HG03378 (cell line): ENCODE measurements at regions not wholly inside any gene's neighbourhood (a gene's known extent, or its start where the extent isn't known, plus 50 kb on each side); places are given as distances from the start of the nearest gene placed in this dataset.

Source experiments
- ATAC-seq: cut with Tn5 transposase; IDR thresholded peaks from one replicate; pipeline ENCODE4 v1.9.1; 2021; ENCODE audit warnings: mild to moderate bottlenecking, moderate library complexity; ENCODE audit not compliant: unreplicated experiment

DNA sequence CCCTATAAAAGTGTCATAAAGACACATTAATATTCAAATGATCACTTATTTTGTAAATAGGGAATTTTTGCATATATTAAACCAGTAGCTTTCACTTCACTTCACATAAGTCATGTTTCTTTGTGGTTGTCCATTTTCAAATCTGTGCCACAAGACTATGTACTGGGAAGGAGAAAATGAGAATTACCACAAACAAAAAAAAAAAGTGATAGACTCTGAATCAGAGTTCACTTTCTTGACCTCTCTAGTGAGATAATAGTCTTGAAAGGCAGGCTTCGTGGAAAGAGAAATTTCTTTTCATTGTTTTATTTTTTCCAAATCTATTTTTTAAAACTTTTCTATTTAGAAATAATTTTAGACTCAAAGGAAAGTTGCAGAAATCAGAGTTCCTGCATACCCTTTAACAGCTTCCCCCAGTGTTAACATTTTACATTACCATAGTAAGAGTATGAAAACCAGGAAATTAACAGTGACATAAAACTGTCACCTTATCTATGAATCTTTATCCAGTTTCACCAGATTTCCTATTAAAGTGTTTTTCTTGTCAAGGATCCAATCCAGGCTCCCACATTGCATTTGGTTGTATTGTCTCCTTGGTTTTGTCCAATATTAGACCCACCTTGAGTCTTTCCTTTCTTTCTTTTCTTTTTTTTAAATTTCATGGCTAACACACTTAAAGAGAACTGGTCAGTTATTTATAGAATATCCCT, 215.4 kb upstream of the PGRMC2 start:
- no peak for ATAC-seq

- no peak for ATAC-seq
Measured at GRCh38 chr4:128501239-128501638, 213.6 kb upstream of the PGRMC2 start.

DNA sequence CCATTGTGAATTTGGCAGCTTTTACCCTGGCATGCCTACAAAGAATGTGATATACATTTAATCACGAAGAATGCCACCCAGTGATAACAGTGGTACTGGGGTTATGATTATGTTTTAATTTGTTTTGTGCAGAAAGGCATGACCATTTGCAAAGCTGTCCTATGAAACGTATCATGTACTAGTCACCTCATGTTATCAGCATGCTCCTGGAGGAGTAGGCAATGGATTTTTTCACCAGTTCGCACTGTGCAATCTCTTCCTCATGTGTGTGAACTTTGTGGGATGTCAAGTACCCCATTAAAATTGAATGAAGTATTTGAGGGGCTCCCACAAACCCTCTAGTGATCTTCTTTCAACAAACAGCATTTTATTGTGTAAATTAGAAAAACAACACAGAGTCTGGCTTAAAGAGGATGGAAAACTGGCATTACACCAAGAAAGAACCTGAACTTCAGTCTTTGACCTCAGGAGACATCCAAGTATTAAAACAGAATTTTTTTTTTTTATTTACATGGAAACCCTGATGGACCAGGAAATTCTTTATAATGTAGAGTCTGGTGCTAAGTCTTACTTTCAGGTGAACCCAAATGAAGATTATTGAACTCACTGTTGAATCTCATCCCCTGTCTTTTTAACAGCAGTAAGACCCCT, 200.6 kb upstream of the PGRMC2 start:
- ATAC-seq, result no peak

GRCh38 chr4:128484896-128485295, 197.3 kb upstream of the PGRMC2 start:
- ATAC-seq, result no peak

- ATAC-seq, result no peak
Measured at GRCh38 chr4:128483816-128484215, 196.2 kb upstream of the PGRMC2 start.

GRCh38 chr4:128483041-128483440, 195.4 kb upstream of the PGRMC2 start:
- no peak for ATAC-seq

DNA sequence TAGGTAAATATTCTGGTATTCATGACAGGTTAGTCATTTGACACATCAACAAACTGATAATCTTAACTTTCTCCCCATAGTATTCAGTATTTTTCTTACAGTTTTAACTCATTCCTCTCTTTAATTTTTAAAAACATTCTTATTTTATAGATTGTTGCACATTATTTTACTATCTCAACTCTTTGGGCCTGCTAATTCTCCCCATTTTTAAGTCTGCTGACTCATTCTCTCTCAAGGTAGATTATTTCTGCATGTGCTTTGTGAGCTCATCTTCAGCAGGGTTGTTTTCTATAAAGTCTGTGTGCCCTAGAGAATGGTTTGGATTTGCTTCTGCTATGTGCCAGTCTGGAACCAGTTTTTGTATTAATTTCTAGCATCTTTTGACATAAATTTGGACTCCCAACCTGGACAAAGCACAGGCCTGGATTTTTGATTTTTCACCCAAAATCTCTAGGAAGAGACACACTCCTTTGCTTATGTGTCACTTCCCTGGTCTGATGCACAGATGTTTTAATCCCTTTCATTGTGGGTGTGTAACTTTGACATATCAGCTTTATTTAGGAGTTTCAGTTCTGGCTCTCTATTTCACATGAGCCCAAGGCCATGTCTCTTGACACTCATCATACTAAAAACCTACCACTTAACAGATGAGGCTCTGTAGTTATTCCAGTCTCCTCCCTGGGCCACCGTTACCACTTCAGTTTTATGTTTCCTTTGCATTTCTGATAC, 194.3 kb upstream of the PGRMC2 start:
- ATAC-seq, result no peak

DNA sequence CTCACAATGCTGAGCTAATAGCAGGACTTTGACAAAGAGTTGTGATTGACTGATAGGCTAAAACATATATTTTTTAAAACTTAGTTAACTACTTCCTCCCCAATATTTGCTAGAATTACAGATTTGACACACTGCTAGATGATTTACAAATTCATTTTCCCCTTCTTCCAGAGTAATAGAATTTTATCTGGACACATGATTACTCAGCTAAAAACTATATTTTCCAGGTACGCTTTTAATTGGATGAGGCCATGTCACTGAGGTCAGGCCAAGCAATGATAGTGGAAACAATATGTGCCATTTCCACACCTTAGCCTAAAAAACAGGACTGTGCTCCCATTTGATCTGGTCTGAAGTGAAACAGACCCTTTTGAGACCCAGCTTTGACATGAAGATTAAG, 193.3 kb upstream of the PGRMC2 start:
- ATAC-seq, result no peak

- ATAC-seq, result no peak
Measured at GRCh38 chr4:128477540-128477939, 189.9 kb upstream of the PGRMC2 start.

GRCh38 chr4:128475597-128475996, 188.0 kb upstream of the PGRMC2 start:
- ATAC-seq, result no peak

GRCh38 chr4:128471576-128471975, 184.0 kb upstream of the PGRMC2 start:
- no peak for ATAC-seq

DNA sequence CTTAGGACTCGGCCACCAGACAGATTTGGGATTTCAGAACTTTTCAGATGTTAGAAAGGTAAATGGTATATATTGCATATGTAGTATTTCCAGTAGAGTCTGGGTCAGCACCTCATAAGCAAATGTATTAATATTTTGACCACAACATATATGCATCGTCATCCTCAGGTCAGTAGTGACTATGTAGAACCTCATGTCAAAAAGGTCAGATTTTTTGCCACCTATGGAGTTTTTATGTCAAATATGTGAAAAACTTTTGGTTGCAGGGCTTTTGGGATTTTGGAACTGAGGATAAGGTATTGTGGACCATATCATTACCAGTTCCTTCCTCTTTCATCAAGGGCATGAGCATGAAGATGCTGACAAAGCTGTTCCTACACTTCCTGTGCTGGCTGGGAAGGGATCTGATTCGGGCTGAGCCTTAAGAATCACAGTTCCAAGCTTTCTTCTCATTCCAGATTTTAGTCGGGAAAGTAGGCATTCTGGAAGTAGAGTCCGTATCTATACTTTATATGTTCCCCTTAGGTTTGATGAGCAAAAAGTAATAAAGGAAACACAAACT, 183.0 kb upstream of the PGRMC2 start:
- ATAC-seq, result no peak

DNA sequence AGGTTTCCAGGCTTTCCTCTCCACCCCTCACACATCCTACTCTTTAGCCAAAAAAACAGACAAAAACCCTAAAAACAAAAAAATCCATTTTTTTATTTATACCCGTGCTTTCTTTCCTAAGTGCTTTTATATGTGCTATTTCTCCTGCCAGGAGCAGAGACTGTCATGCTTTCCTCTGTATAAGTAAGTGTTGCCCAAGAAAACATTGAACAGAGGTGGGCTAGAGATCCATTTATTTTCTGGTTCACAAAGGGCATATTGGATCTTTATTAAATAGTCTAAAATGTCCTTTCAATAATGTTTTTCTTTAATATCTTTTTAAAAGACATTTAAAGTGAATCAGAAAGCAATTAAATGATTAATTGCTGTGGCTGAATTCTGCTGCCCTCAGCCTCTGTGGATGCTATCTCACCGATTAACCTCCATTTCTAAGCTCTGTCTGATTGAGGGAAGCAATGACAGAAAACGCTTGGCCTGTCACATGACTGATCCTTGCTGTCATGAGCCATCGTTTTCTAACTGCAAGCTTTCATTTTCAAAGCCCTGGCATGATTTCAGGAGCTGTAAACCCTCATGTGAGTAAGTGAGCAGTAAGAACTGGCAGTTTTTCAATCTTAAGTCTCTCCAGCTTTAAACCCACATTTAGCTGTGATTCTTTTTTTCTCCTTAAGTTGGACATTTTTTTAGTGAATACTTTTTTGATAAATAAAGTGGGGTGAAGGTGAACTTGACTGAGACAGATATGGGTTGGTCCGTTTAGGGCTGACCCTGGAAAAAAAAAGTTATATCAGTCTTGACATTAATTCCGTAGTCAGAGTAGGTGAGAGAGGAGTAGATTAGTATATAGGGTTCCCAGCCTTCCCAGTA, 180.7 kb upstream of the PGRMC2 start:
- ATAC-seq, result no peak

GRCh38 chr4:128465523-128465922, 177.9 kb upstream of the PGRMC2 start:
- ATAC-seq, result no peak

- ATAC-seq, result no peak
Measured at GRCh38 chr4:128463006-128463405, 175.4 kb upstream of the PGRMC2 start.

DNA sequence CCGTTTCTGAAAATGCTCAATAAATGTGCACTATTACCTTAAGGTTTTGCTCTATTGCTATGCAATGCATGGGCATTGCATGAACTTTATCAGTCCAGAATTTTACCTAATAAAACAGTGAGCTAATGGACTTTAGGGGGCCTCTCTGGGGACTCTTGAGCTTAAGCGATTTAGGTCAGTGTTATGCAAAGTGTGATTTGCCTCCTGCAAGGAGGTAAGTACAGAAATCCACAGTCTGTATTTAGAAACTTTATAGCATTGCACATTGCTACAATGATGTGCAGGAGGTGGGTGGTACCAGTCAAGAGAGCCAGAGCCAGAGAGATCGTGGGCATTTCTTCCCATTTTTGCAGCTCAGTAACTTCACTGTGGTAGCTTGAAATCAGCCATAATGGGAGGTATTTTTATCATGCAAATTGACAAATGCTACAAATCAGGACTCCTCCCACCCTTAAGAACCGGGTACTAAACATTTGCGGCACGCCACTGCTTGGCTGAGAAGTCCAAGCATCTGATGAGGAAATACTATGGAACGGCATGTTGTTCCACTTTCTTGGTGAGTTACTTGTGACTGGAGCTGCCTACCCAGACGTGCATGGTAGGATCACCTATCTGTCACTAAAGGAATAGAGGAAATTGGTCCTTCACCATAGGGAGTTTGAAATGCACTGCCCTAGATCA, 174.6 kb upstream of the PGRMC2 start:
- no peak for ATAC-seq

- ATAC-seq, result no peak
Measured at GRCh38 chr4:128461291-128462102, 173.9 kb upstream of the PGRMC2 start.

GRCh38 chr4:128459547-128459946, 171.9 kb upstream of the PGRMC2 start:
- no peak for ATAC-seq

DNA sequence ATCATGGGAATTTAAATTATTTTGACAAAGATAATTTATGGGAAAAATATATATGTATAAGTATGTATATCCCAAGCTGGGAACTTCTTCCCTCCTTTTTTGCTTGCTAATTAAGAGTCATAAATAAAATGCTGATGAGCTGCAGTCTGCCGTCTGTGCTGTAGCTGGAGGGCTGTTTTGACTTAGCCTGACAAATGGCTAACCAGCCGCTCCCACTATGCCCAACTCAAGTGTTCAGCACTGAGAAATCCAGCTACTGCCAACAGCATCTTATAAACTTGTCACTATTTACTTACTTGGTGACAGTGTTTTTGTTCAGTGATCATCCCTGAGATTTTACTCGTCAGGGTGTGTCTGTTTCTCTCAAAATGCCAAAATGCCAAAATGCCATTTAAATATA, 171.2 kb upstream of the PGRMC2 start:
- ATAC-seq, result no peak
